Prostate gland (tissue), 2 donors: ENCODE measurements at regions not wholly inside any gene's neighbourhood (a gene's known extent, or its start where the extent isn't known, plus 50 kb on each side); places are given as distances from the start of the nearest gene placed in this dataset.
"Not testable (repeated sequence)": the region's sequence is repeated elsewhere in the genome, so short reads cannot be mapped to it uniquely, and the experiment has no call there.

Experiments used
- CTCF ChIP-seq, 4 experiments: fragments of 200-600 bp in 2 of 4; fragments of 450-650 bp in 2 of 4; sonication (generic) in 2 of 4; IDR thresholded peaks; 1 replicate in 3 of 4; 2 replicates in 1 of 4; pipeline ENCODE4 v1.5.1; 2016 to 2019; ENCODE audit warnings: antibody characterized with exemption in 4 of 4, mild to moderate bottlenecking in 2 of 4, moderate library complexity in 2 of 4
- POLR2A ChIP-seq: fragments of 450-650 bp; IDR thresholded peaks from one replicate; pipeline ENCODE4 v1.6.1; 2016; ENCODE audit warnings: antibody characterized with exemption, mild to moderate bottlenecking
- POLR2AphosphoS5 ChIP-seq: sonication (generic); formaldehyde crosslinking; IDR thresholded peaks from one replicate; pipeline ENCODE4 v1.6.1; 2017; ENCODE audit warnings: antibody characterized with exemption

GRCh38 chr16:29271721-29272675, 134.5 kb downstream of the NPIPB11 start:
- not testable (repeated sequence) for TF ChIP-seq CTCF (IDR thresholded peaks at IDR 0.05); POLR2A; POLR2AphosphoS5
